ENCODE measurements at regions not wholly inside any gene's neighbourhood (a gene's known extent, or its start where the extent isn't known, plus 50 kb on each side); places are given as distances from the start of the nearest gene placed in this dataset.

DNA sequence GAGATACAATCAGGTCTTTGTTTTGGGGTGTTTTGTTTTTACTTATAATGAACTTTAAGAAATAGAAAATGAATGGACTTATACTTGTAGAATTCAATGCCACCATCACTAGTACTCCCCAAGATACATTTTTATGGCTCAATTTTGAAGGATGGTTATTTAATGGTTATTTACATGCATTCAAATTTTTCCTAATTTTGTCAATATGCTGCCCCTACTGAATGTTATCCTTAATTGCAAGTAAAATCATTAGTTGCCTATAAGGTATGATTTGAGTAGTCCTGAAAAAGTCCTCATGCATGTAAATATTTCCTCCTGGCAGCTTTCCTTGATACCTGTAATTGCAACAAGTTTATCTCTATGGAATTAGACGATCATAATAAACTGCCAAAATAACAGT lies 391.2 kb downstream of the BCAT1 start:
- DNase-seq (ENCODE audit: low spot score), result no peak

DNA sequence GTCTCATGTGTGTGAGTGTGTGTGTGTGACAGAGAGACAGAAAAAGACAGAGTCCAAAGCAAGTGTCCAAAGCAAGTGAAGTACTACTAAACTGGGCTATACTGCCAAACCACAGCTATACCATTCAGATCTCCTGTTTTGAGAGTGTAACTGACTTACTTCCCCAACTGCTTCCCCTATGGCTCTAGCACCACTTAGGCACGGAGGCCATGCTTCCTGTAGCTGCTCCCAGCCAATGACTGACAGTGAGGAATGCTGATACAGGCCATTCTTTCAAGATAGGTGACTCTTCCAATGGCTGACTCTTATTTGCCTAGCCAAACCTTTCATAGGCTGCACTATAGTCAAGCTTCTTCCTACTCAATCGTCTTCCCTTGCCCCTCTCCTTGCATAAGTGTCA lies 393.2 kb downstream of the BCAT1 start:
- no peak for DNase-seq (ENCODE audit: low spot score)

DNA sequence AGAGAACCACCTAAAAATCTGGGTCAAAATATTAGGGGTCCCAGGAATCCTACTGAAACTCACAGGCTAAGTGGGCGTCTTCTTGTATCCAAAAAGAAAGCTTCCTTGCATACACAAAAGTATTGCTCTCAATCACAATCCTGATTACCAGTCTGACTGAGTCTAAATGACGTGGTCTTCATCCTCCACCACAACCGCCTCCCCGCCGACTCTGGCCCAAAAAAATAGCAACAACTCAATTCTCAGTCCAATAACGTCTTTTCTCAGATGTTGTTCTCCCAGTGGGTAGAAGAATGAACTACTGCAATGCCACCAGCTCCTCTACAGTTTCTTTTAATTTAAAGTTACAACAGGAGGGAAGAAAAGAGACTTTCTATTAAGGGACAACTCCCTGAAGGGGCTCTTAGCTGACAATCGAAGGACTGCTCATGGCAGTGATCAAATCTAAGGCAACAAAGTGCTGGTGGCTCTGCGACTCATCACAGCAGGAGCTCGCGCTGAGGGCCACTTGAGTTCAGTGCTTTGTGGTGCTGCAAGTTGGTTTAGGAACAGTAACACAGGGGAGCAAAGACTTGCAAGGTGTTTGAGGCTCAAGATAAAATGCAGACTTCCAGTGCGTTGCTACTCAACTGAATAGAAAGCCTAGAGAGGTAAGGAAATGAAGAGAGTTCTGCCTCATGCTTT lies 394.1 kb downstream of the BCAT1 start:
- DNase-seq (ENCODE audit: low spot score), result no peak

DNA sequence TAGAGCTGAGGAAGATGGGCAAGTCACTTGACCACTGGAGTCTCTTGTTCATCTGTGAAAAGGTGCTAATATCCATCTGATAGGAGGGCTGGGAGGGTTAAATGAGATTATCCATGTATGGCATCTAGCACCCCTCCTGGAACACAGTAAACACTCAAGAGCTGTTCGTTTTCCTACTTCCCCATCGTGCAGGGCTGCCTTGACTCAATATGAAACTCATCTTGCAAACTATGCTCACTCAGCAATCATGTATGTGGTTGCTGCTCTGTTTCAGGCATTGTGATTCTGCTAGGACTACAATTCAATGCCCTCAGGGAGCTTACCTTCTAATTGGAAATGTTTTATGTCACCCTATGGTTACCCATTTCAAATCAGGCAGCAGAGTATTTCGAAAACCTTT lies 395.6 kb downstream of the BCAT1 start:
- DNase-seq (ENCODE audit: low spot score), result no peak

DNA sequence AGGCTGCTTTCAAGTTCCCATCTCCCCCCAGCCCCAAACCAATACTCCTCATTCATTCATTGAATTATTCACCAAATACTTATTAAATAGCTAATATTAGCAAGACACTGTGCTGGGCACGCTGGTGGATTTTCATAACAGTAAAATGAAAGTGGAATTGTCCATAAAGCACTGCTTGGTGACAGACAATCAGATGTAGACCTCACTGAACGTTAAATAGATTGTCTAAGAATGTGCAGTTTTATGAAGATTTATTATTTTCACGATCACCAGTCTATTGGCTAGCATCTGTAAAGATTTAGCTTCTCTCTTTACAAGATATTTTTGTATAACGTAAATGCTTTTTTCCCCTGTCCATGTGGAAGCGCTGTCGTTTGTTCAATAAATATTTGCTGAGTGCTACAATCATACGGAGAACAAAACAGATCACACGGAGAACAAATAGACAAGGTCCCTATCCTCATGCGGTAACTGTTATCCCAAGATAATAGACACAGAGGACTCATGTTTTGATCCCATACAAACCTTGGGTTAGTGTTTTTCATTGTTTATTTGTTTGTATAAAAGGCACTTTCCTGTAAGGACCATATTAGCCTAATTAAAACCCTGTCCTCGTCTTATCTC lies 397.6 kb downstream of the BCAT1 start:
- no peak for DNase-seq (ENCODE audit: low spot score)

DNA sequence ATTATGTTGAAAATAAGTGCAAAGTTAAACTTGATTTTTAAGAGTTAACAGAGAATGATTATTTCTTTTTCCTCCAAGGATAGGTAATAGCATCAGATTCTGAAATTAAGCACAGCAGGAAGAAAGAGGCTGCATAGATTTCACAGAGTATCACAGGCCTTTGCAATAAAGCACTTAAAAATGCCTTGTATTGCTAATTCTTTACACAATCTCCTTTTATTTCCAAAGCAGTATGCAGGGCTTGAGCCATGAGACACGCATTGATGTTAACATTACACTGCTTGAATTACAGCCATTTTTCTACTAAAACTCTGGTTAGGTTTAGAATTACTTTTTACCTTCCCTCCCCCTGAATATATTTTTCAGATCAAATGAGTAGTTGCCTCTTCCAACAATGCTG lies 398.3 kb downstream of the BCAT1 start:
- no peak for DNase-seq (ENCODE audit: low spot score)

DNA sequence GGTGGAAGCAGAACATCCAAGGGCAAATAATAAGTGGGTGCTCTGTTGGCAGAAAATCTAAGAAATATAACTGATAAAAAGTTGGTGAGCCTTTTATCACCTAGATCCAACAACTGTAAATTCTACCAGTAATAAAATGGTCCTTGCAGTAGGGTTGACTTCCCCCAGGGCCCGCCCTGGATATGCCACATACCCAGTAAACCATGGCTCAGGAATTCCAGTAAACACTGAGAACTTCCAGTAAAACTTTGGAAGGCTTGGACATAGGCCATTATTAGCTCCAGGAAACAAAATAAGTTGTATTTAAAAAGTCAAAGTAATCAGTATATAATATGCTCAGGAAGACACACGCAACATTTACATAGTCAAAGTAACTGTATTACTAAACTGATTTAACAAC lies 402.2 kb downstream of the BCAT1 start:
- DNase-seq (ENCODE audit: low spot score), result no peak

GRCh38 chr12:24546084-24546483 lies 402.8 kb downstream of the BCAT1 start:
- DNase-seq (ENCODE audit: low spot score), result no peak

DNA sequence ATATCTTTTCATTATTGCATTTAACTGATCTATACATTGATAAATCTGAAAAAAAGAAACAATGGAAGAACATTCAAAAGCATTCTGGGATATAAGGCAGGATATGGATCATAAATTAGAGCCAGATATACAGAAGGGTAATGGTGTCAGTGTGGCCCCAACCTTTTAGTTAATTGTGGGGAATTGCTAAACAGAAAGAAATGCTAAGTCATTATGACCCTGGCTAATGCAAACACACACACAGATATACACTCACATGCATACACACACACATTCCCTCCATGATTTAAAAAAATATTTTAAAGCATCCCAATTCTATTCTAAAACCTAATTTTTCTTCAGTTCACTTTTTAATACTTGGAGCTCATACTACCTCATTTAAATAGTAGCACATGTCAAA lies 404.5 kb downstream of the BCAT1 start:
- DNase-seq (ENCODE audit: low spot score), result no peak

DNA sequence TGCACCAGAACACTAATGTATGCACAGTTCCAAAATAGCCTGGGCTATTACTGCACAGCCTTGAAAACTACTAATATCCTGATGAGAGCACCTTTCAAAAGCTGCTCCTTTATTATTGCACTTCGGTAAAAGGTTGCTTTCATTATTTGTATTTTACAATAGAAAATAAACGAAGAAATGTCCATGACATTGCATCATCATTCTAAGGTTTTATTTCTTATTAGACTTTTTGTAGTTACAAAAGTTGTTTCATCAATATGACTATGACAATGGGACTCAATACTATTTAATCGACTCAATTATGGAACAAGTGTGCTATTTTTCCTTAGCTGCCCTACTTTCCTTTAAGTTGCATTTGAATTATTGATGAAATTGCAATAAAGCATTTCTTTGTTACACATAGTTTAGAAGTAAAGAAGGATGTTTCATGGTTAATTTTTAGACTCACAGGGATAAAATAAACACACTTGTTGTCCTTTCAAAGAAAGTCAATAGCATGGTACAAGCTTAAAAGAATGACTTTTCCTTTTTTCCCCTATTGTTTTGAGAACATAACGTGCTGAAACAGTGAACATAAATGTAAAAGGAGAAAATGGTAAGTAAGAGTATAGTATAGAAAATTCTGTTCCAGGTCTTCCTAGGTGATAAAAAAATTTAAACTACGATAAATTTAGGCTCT lies 407.6 kb downstream of the BCAT1 start:
- no peak for DNase-seq (ENCODE audit: low spot score)

DNA sequence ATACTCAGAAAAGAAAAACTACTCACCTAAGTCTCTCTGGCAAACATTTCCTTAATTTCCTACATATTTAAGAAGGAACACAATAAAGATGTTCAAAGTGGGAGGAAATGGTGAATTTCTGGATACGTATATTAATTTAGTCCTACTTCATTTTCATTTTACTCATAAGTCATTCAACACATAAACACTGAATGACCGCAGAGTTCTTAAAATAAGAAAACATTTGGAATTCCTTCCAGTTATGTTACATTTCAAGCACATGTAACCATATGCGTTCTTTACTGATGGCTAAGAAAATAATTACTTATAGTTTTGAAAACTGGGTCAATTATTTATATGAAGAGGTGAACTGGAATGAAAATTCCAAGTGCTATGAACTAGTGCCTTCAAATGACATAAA lies 409.3 kb downstream of the BCAT1 start:
- DNase-seq (ENCODE audit: low spot score), result no peak

DNA sequence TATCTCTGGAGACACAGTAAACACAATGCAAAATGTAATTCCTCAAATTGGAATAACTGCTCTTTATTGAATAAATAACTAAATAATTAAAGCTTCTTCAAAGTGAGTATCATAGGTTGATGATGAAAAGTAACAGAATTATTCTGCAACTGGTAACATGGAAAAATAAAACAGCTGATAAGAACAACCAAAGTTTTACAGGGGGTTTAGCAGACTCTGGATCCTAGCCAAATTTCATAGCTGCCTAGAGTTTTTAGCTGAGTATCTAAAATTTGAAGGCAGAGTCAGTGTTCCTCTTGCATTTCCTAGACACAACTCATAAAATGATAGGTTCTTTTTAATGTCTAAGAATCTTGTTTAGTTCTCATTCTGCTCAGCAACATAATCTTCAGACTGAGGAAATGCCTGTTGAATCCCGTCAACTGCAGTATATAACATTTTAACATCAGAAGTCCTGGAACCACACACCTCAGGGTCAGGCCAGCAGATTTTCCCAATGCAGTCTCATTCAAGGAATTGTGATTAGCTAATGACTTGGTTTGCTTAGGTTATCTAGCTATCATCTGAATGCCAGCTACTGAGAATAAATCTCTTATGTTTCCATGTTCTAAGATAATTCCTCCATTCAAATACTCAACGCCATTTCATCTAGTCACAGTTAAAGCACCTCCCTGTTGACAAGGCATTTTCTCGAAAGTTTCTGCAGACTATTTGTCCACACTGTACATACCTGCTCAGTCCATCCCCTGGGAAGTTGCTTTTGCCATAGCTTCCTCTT lies 411.6 kb downstream of the BCAT1 start:
- no peak for DNase-seq (ENCODE audit: low spot score)

- no peak for DNase-seq (ENCODE audit: low spot score)
Measured at GRCh38 chr12:24535334-24536069, 413.4 kb downstream of the BCAT1 start.

- DNase-seq (ENCODE audit: low spot score), result no peak
Measured at GRCh38 chr12:24534622-24535021, 414.3 kb downstream of the BCAT1 start.

DNA sequence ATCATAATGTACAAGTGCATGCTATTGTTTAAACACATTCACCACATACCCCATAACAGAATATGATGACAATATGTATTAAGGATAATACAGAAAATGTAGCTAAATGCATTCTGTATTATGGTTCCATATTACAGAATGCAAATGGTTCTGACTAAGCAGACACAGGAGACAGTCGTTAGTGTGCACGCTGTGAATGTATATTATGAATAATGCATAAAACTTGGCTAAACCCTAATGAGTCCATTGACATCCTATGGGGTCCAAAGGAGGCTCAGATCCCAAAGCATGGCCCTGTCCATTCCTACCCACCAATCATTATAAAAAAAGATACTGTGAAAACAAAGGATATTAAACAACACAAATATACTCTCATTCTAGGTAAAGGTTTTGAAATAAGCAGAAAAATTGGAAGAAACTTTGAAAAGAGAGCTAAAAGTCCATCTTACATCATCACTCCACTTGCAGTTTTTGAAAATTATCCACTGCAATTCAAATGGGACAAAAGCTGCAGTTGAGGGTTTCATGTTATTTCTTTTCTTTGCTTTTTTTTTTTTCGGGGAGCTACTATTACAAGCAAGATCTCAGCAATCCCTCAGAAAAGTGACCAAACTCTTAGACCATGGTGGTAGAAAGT lies 415.1 kb downstream of the BCAT1 start:
- DNase-seq (ENCODE audit: low spot score), result no peak

DNA sequence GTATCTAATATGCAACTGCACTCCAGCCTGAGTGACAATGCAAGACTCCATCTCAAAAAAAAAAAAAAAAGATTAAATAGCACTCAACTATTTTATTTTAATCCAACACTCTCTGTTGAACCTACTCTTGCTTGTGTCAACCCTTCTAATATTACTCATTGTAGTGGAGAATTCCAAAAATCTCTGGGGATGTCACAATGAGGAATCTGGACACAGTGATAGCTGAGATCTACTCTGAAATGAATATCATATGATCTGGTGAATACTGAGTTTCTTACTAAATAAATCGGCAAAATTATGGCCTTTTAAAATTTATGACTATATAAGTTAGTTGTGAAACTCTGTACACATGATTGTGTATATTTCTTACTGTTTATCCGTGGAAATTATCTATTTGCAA lies 418.2 kb downstream of the BCAT1 start:
- no peak for DNase-seq (ENCODE audit: low spot score)

- no peak for DNase-seq (ENCODE audit: low spot score)
Measured at GRCh38 chr12:24527102-24527501, 421.8 kb downstream of the BCAT1 start.

DNA sequence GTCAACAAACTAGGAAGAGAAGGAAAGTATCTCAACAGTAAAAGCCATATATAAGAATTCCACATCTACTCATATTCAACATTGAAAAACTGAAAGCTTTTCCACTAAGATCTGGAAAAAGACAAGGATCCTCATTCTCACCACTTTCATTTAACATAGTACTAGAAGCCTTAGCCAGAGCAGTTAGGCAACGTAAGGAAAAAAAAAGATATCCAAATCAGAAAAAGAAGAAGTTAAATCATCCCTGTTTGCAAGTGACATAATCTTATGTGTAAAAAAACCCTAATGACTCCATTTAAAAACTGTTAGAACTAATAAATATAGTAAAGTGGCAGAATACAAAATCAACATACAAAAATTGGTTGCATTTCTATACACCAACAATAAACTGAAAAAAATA lies 426.2 kb downstream of the BCAT1 start:
- no peak for DNase-seq (ENCODE audit: low spot score)

DNA sequence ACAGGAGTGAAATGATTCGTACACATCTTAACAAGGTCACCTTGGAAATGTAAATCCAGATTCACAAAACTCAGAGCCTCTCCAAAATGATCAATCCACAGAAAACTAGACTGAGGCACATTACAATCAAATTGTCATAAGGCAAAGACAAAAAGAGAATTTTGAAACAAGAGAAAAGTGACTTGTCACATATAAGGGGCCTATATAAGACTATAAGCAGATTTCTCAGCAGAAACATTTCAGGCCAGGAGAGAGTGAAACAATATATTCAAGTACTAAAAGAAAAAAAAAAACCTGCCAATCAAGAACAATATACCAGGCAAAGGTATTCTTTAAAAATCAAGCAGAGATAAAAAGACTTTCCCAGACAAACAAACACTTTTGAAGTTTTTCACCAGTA lies 429.1 kb downstream of the BCAT1 start:
- DNase-seq (ENCODE audit: low spot score), result no peak

GRCh38 chr12:24517000-24517399 lies 431.9 kb downstream of the BCAT1 start:
- no peak for DNase-seq (ENCODE audit: low spot score)

DNA sequence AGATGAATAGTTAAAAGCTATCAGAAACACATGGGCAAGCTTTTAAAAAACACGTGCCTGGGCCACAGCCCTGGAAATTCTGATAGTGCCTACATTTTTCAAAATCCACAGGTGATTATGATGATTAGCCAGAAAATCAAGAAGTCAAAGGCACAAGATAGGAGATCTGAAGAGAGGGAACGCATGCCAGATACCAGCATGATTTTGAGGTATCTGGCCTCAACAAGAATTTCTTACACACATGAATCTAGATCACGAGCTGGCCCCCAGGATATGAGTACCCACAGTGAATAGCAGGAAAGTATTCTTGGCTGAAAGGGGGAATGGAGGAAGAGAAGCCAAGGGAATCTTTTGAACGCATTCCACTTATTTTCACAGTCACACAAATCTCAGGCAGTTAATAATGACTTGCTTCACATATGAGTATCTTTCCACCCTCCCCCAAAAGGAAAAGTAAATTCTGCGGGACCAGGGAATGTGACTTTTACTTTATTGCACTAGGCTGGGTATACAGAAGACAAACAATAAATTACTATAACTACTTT lies 438.2 kb downstream of the BCAT1 start:
- no peak for DNase-seq (ENCODE audit: low spot score)

All from activated CD4-positive, alpha-beta T cell treated with anti-CD3 and anti-CD28 coated beads, Interleukin-2, Interleukin-4, amounts not matched to agents 100 ng/mL and 50 ng/mL, durations not matched to agents 16 hours and 8 hours (primary cell).